Uterus (tissue), 2 donors: ENCODE measurements at regions not wholly inside any gene's neighbourhood (a gene's known extent, or its start where the extent isn't known, plus 50 kb on each side); places are given as distances from the start of the nearest gene placed in this dataset.

Source experiments
- CTCF ChIP-seq, 4 experiments: fragments of 200-600 bp in 2 of 4; fragments of 450-650 bp in 2 of 4; sonication (generic) in 2 of 4; IDR thresholded peaks; one replicate each; pipeline ENCODE4 v1.5.1; 2016 to 2019; ENCODE audit warnings: antibody characterized with exemption in 4 of 4, mild to moderate bottlenecking in 2 of 4, moderate library complexity in 1 of 4
- POLR2A ChIP-seq, 2 donors: fragments of 450-650 bp; IDR thresholded peaks; one replicate each; pipeline ENCODE4 v1.6.1; 2016; ENCODE audit warnings: antibody characterized with exemption in 2 of 2, mild to moderate bottlenecking in 1 of 2, moderate library complexity in 1 of 2

- TF ChIP-seq CTCF (IDR thresholded peaks at IDR 0.05) (no peak), POLR2A (IDR thresholded peaks at IDR 0.05) (no peak)
Measured at GRCh38 chr11:116644941-116645305, 127.9 kb downstream of the BUD13 start.
